GM06990 (cell line): ENCODE measurements at regions not wholly inside any gene's neighbourhood (a gene's known extent, or its start where the extent isn't known, plus 50 kb on each side); places are given as distances from the start of the nearest gene placed in this dataset.

Source experiments
- DNase-seq: peaks from one replicate; pipeline ENCODE4 v3.0.0-alpha.2; 2011; ENCODE audit not compliant: insufficient read length; ENCODE audit errors: extremely low read depth
- H3K27me3 ChIP-seq: replicated peaks from 2 replicates; pipeline ENCODE4 v1.6.0; 2011; ENCODE audit warnings: low read length; ENCODE audit not compliant: control insufficient read depth, insufficient read depth
- H3K36me3 ChIP-seq: 2 replicates; pipeline ENCODE4 v1.5.1; 2011; ENCODE audit warnings: low read length; ENCODE audit not compliant: control insufficient read depth, insufficient read depth
- H3K4me3 ChIP-seq: replicated peaks from 2 replicates; pipeline ENCODE4 v1.5.1; 2011; ENCODE audit warnings: low read depth, mild to moderate bottlenecking, control low read depth, low read length
- CTCF ChIP-seq: IDR thresholded peaks from 2 replicates; pipeline ENCODE4 v1.5.1; 2011; ENCODE audit warnings: low read length, control low read depth, mild to moderate bottlenecking, inconsistent platforms; ENCODE audit not compliant: insufficient read depth, poor library complexity, severe bottlenecking

DNA sequence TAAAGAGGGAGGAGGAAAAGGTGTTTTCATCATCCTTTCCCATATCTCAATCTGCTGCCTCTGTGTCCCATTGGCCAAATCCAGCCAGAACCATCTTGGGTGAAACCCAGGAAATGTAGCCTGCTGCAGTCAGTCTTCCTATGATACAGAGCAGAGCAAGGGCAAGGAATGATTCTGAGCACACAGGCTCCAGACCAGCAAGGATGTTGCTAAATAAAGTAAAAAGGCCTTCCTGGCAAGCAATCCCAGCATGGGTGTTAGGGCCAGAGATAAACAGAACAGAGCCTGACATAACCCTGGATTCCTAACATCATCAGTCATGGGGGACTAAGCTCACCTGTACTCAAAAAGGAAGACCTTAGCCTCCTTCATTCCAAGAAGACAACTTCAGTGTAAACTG lies 90.7 kb upstream of the AGTR1 start:
- no peaks in the 10 kb centered on the region for H3K36me3 ChIP-seq
- no peaks in the 10 kb centered on the region for H3K27me3 ChIP-seq
- no peak for TF ChIP-seq CTCF

GRCh38 chr3:148607491-148607890 lies 90.2 kb upstream of the AGTR1 start:
- Histone ChIP-seq H3K27me3 (no peaks in the 10 kb centered on the region), H3K36me3 (no peaks in the 10 kb centered on the region), H3K4me3 (no peak overlapping the region)
- TF ChIP-seq CTCF, result no peak
- no peak for DNase-seq

More for the DNA sequence above, 90.7 kb upstream of the AGTR1 start:
- H3K4me3 ChIP-seq, result no peak overlapping the region
- DNase-seq, result no peak

GRCh38 chr3:148612278-148612677 lies 85.4 kb upstream of the AGTR1 start:
- no peak for TF ChIP-seq CTCF
- Histone ChIP-seq H3K4me3 (no peak overlapping the region), H3K27me3 (no peaks in the 10 kb centered on the region), H3K36me3 (no peaks in the 10 kb centered on the region)
- DNase-seq, result no peak

DNA sequence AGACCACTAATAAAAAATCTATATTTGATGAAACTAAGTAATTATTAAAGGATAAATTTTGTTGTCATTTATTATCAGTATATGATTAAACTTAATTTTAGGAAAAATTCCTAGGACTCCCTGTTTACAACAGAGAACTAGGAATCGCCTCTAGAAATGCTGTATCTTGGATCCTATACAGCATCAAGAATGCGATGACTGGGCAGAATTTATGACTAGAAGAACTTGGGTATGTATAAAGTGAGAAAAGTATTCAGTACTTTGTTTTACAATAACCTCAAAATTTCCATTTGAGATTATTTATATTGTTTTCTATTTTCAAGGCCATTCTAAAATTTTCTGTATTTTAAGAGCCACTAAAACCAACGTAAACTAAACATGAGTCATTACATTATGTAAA lies 82.3 kb upstream of the AGTR1 start:
- Histone ChIP-seq H3K27me3 (no peaks in the 10 kb centered on the region), H3K4me3 (no peak overlapping the region), H3K36me3 (no peaks in the 10 kb centered on the region)
- TF ChIP-seq CTCF, result no peak
- no peak for DNase-seq

GRCh38 chr3:148625095-148625736 lies 72.5 kb upstream of the AGTR1 start:
- DNase-seq, result no peak
- Histone ChIP-seq H3K27me3 (no peaks in the 10 kb centered on the region), H3K4me3 (no peak overlapping the region), H3K36me3 (no peaks in the 10 kb centered on the region)
- no peak for TF ChIP-seq CTCF

DNA sequence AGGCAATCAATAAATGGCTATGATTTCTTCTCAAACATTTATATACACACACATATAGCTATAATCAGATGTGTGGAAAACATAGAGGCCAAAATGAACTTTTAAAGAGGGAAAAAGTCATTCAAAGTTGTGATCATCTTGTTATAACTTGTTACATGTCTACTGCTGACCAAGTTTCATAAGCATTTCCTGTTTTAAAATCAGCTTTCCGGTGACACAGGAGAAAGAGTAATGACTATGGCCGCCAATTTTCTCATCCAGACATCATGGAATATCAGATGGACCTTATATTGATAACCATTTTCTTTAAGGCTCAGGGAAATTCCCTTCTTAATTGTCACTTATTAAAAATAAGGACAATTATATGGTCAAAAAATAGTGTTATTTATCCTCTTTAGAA lies 71.7 kb upstream of the AGTR1 start:
- Histone ChIP-seq H3K4me3 (no peak overlapping the region), H3K36me3 (no peaks in the 10 kb centered on the region), H3K27me3 (no peaks in the 10 kb centered on the region)
- no peak for DNase-seq
- TF ChIP-seq CTCF, result no peak
